GM12878 (cell line): ENCODE measurements at regions not wholly inside any gene's neighbourhood (a gene's known extent, or its start where the extent isn't known, plus 50 kb on each side); places are given as distances from the start of the nearest gene placed in this dataset.

ENCODE experiments used
- ATAC-seq: fragments of 200-7000 bp; cut with Tn5 transposase; 3 replicates; pipeline ENCODE4 v1.9.1; 2020; ENCODE audit warnings: mild to moderate bottlenecking, moderate library complexity
- BruUV-seq: library from RNA; stranded (reverse); fragments of 400-500 nt; replicated peaks from 2 replicates; lab custom pipeline; 2021; lab: Mats Ljungman, UMichigan
- CTCF ChIA-PET: fragments of 300-600 bp; sonication (Branson Sonifier 250); formaldehyde crosslinking; extraction: SDS; loops from one replicate; lab custom pipeline; 2021; ENCODE audit warnings: inconsistent platforms; lab: Yijun Ruan, JAX
- POLR2A ChIA-PET: fragments of 350-600 bp; formaldehyde crosslinking; extraction: SDS; loops from one replicate; lab custom pipeline; 2021; ENCODE audit warnings: inconsistent platforms; lab: Charles Lee
- RAD21 ChIA-PET: fragments of 300-600 bp; sonication (Branson Sonifier 250); formaldehyde crosslinking; loops from one replicate; lab custom pipeline; 2023; ENCODE audit warnings: antibody characterized with exemption; ENCODE audit not compliant: unreplicated experiment; lab: Charles Lee
- SMC1A ChIA-PET: fragments of 300-600 bp; sonication (Branson Sonifier 250); formaldehyde crosslinking; loops from one replicate; lab custom pipeline; 2023; ENCODE audit not compliant: unreplicated experiment, uncharacterized antibody; lab: Charles Lee
- DNase-seq: peaks from one replicate; pipeline ENCODE4 v3.0.0-alpha.2; 2011; ENCODE audit warnings: low read depth, low spot score
- FAIRE-seq: peaks from 3 replicates; lab custom pipeline; 2011; peaks lifted over from hg19 to GRCh38; lab: Jason Lieb, UNC
- H2AFZ ChIP-seq: 2 replicates; pipeline ENCODE4 v1.6.0; 2011; ENCODE audit warnings: low read depth, low read length, control low read depth; ENCODE audit not compliant: control insufficient read depth
- H3K27ac ChIP-seq: 2 replicates; pipeline ENCODE4 v1.5.1; 2011; ENCODE audit warnings: control low read depth; ENCODE audit not compliant: control insufficient read depth, insufficient read depth
- H3K27me3 ChIP-seq, 2 experiments: replicated peaks in 1 of 2; 2 replicates each; pipeline versions ENCODE4 v1.6.0 to v1.6.1; 2011; ENCODE audit warnings: low read length in 1 of 2; ENCODE audit not compliant: control insufficient read depth in 2 of 2, insufficient read depth in 2 of 2
- H3K36me3 ChIP-seq, 2 experiments: 2 replicates each; pipeline ENCODE4 v1.5.1; 2011; ENCODE audit warnings: low read length in 1 of 2; ENCODE audit not compliant: control insufficient read depth in 2 of 2, insufficient read depth in 2 of 2
- H3K4me1 ChIP-seq: 2 replicates; pipeline ENCODE4 v1.6.1; 2011; ENCODE audit warnings: mild to moderate bottlenecking, low read length, moderate library complexity, mixed read lengths; ENCODE audit not compliant: control insufficient read depth, insufficient read depth
- H3K4me2 ChIP-seq: 2 replicates; pipeline ENCODE4 v1.6.0; 2011; ENCODE audit warnings: control low read depth; ENCODE audit not compliant: control insufficient read depth, insufficient read depth
- H3K4me3 ChIP-seq: fragments of 200-600 bp; sonication (generic); 2 replicates; pipeline ENCODE4 v1.5.1; 2016
- H3K79me2 ChIP-seq: 2 replicates; pipeline ENCODE4 v1.6.0; 2011; ENCODE audit warnings: low read length; ENCODE audit not compliant: control insufficient read depth, insufficient read depth
- H3K9ac ChIP-seq: 2 replicates; pipeline ENCODE4 v1.8.0; 2011; ENCODE audit warnings: low read length, control low read depth, mixed read lengths; ENCODE audit not compliant: control insufficient read depth, insufficient read depth
- H3K9me3 ChIP-seq: replicated peaks from 3 replicates; pipeline ENCODE4 v1.5.1; 2011; ENCODE audit warnings: mild to moderate bottlenecking, low read length; ENCODE audit not compliant: control insufficient read depth, insufficient read depth
- H4K20me1 ChIP-seq: 2 replicates; pipeline ENCODE4 v1.6.0; 2011; ENCODE audit not compliant: control insufficient read depth, insufficient read depth
- IRF4 ChIP-seq: IDR thresholded peaks from 2 replicates; pipeline ENCODE4 v1.6.1; 2011; ENCODE audit warnings: low read depth, low read length
- SKIL ChIP-seq: fragments of 450-650 bp; IDR thresholded peaks from 2 replicates; pipeline ENCODE4 v1.6.1; 2017; ENCODE audit warnings: mild to moderate bottlenecking, low read depth, inconsistent platforms; ENCODE audit not compliant: poor library complexity, severe bottlenecking
- ZBTB40 ChIP-seq: fragments of 450-650 bp; IDR thresholded peaks from 2 replicates; pipeline ENCODE4 v1.6.1; 2016; ENCODE audit warnings: mild to moderate bottlenecking, moderate library complexity, borderline replicate concordance
- WGBS: methylation state at CpG from one replicate; pipeline ENCODE4 v1.1.6; 2016; ENCODE audit warnings: low lambda C conversion rate; ENCODE audit not compliant: insufficient replicate concordance, insufficient coverage; ENCODE audit errors: missing lambda C conversion rate; 5-methylcytosine and 5-hydroxymethylcytosine counted together
- in situ Hi-C: fragments of 300-500 bp; cut with MboI; formaldehyde crosslinking; loops from 9 replicates; pipeline ENCODE4 v1.14.3; 2018; ENCODE audit warnings: mixed read lengths
- intact Hi-C: fragments of 100-400 bp; cut with micrococcal nuclease; formaldehyde crosslinking; loops from one replicate; pipeline ENCODE4 v1.14.2; 2022; ENCODE audit not compliant: unreplicated experiment

- no peak for TF ChIP-seq ZBTB40
- TF ChIP-seq SKIL: no peak
These were observed 174.4 kb upstream of the HS3ST3A1 start (continued) for GRCh38 chr17:13776027-13776551.

- FAIRE-seq (no peak), DNase-seq (no peak), ATAC-seq (no peak)
- POLR2A ChIA-PET: no interaction called here
- 48% methylated on average over 7 of the region's 7 CpGs for WGBS
- no TSS peak for BruUV-seq
- RAD21 ChIA-PET: no interaction called here
- Histone ChIP-seq H3K4me1 (no peaks in the 10 kb centered on the region), H3K36me3 (no peaks in the 10 kb centered on the region), H4K20me1 (no peaks in the 10 kb centered on the region), H3K27me3 (no peaks in the 10 kb centered on the region), H3K79me2 (no peaks in the 10 kb centered on the region), H2AFZ (no peak overlapping the region), H3K9me3 (no peaks in the 10 kb centered on the region; the same call in 2 of the 3 replicates), H3K4me2 (no peak overlapping the region), H3K27ac (no peak overlapping the region), H3K4me3 (no peak overlapping the region), H3K9ac (no peak overlapping the region)
- no peak for TF ChIP-seq IRF4
- CTCF ChIA-PET: no interaction called here
- SMC1A ChIA-PET: no interaction called here
- in situ Hi-C loops: no loop called here
- intact Hi-C loops: no loop called here
These were observed 175.3 kb upstream of the HS3ST3A1 start for GRCh38 chr17:13777003-13777402.
